Activated CD8-positive, alpha-beta T cell treated with anti-CD3 and anti-CD28 coated beads for 36 hours (primary cell): ENCODE measurements at regions not wholly inside any gene's neighbourhood (a gene's known extent, or its start where the extent isn't known, plus 50 kb on each side); places are given as distances from the start of the nearest gene placed in this dataset.

Source experiments
- ATAC-seq: fragments of 200-7000 bp; cut with Tn5 transposase; one replicate; pipeline ENCODE4 v1.10.0; 2021; ENCODE audit warnings: mild to moderate bottlenecking, moderate library complexity
- CTCF ChIA-PET: fragments of 350-600 bp; sonication (Branson Sonifier 250); formaldehyde crosslinking; loops from one replicate; lab custom pipeline; 2021; ENCODE audit warnings: antibody characterized with exemption; lab: Charles Lee
- POLR2A ChIA-PET: fragments of 350-600 bp; sonication (Branson Sonifier 250); formaldehyde crosslinking; loops from one replicate; lab custom pipeline; 2021; ENCODE audit warnings: antibody characterized with exemption; lab: Charles Lee
- DNase-seq: peaks from one replicate; pipeline ENCODE4 v3.0.0-alpha.2; 2020
- H3K27ac Mint-ChIP-seq: one replicate; pipeline ENCODE4 v1.8.0; 2021; ENCODE audit warnings: mild to moderate bottlenecking, mixed read lengths
- H3K27me3 Mint-ChIP-seq: one replicate; pipeline ENCODE4 v1.8.0; 2021; ENCODE audit warnings: mixed read lengths
- H3K36me3 Mint-ChIP-seq: one replicate; pipeline ENCODE4 v1.8.0; 2021; ENCODE audit warnings: low read depth, mixed read lengths
- H3K4me1 Mint-ChIP-seq: one replicate; pipeline ENCODE4 v1.8.0; 2021; ENCODE audit warnings: low read depth, mixed read lengths
- H3K4me3 Mint-ChIP-seq: one replicate; pipeline ENCODE4 v1.8.0; 2021; ENCODE audit warnings: mild to moderate bottlenecking, moderate library complexity, mixed read lengths
- H3K9me3 Mint-ChIP-seq: one replicate; pipeline ENCODE4 v1.8.0; 2021; ENCODE audit warnings: mixed read lengths
- CTCF ChIP-seq: fragments of 200-600 bp; IDR thresholded peaks from one replicate; pipeline ENCODE4 v1.8.0; 2022; ENCODE audit warnings: antibody characterized with exemption, mild to moderate bottlenecking
- intact Hi-C: fragments of 100-400 bp; cut with micrococcal nuclease; formaldehyde crosslinking; loops from one replicate; pipeline ENCODE4 v1.10.0; 2022

- peaks cover 16% of the 10 kb centered on the region for H3K4me1 Mint-ChIP-seq
- ATAC-seq (no peak), DNase-seq (no peak)
- no peaks in the 10 kb centered on the region for H3K27me3 Mint-ChIP-seq
- ChIA-PET CTCF (no interaction called here), POLR2A (no interaction called here)
- no peaks in the 10 kb centered on the region for H3K9me3 Mint-ChIP-seq
- no peaks in the 10 kb centered on the region for H3K36me3 Mint-ChIP-seq
- no peak overlapping the region for H3K27ac Mint-ChIP-seq
- H3K4me3 Mint-ChIP-seq, result no peak overlapping the region
- TF ChIP-seq CTCF, result no peak
- intact Hi-C loops, result no loop called here
Observed at GRCh38 chr11:109968299-109968698, 124.9 kb upstream of the ZC3H12C start.

GRCh38 chr11:109968781-109969180 is 124.4 kb upstream of the ZC3H12C start:
- no peak overlapping the region for H3K4me3 Mint-ChIP-seq
- H3K27ac Mint-ChIP-seq, result no peak overlapping the region
- no peaks in the 10 kb centered on the region for H3K27me3 Mint-ChIP-seq
- DNase-seq (no peak), ATAC-seq (no peak)
- ChIA-PET POLR2A (no interaction called here), CTCF (no interaction called here)
- intact Hi-C loops, result no loop called here
- TF ChIP-seq CTCF, result no peak
- peaks cover 16% of the 10 kb centered on the region for H3K4me1 Mint-ChIP-seq
- H3K9me3 Mint-ChIP-seq, result no peaks in the 10 kb centered on the region
- H3K36me3 Mint-ChIP-seq, result no peaks in the 10 kb centered on the region

- Mint-ChIP-seq H3K27ac (peak overlapping the region; percentile 78), H3K4me1 (peaks cover 16% of the 10 kb centered on the region), H3K36me3 (no peaks in the 10 kb centered on the region), H3K27me3 (peaks cover 1% of the 10 kb centered on the region), H3K4me3 (peak overlapping the region; percentile 5), H3K9me3 (no peaks in the 10 kb centered on the region)
- CTCF ChIA-PET, result interaction anchor here (0.7 kb wide), 1 partner anchor 14 kb away, joined by 4 read pairs; no protein-coding TSS in a partner anchor
- POLR2A ChIA-PET, result no interaction called here
- DNase-seq (peak; percentile 52), ATAC-seq (peak; percentile 78)
- intact Hi-C loops, result no loop called here
- TF ChIP-seq CTCF, result no peak
Observed at GRCh38 chr11:109970516-109971183, 122.5 kb upstream of the ZC3H12C start.

GRCh38 chr11:109971184-109971523 is 122.0 kb upstream of the ZC3H12C start:
- intact Hi-C loops, result no loop called here
- ChIA-PET POLR2A (no interaction called here), CTCF (interaction anchor here (0.7 to 1.6 kb wide), 2 partner anchors 12 to 14 kb away, joined by 4 read pairs; no protein-coding TSS in a partner anchor)
- TF ChIP-seq CTCF, result no peak
- Mint-ChIP-seq H3K4me1 (peaks cover 14% of the 10 kb centered on the region), H3K36me3 (no peaks in the 10 kb centered on the region), H3K9me3 (no peaks in the 10 kb centered on the region), H3K27me3 (peaks cover 1% of the 10 kb centered on the region), H3K4me3 (peak overlapping the region; percentile 5), H3K27ac (peak overlapping the region; percentile 78)
- DNase-seq (peak; percentile 13), ATAC-seq (peak; percentile 68)

GRCh38 chr11:109972181-109972715 is 120.9 kb upstream of the ZC3H12C start:
- intact Hi-C loops, result no loop called here
- Mint-ChIP-seq H3K36me3 (no peaks in the 10 kb centered on the region), H3K27ac (no peak overlapping the region), H3K9me3 (no peaks in the 10 kb centered on the region), H3K4me1 (peaks cover 14% of the 10 kb centered on the region), H3K4me3 (no peak overlapping the region), H3K27me3 (peaks cover 1% of the 10 kb centered on the region)
- CTCF ChIA-PET, result interaction anchor here (1.6 kb wide), 1 partner anchor 11 kb away, joined by 4 read pairs; no protein-coding TSS in a partner anchor
- DNase-seq (no peak), ATAC-seq (no peak)
- POLR2A ChIA-PET, result no interaction called here
- TF ChIP-seq CTCF, result no peak
